GM10248 (cell line): ENCODE measurements at regions not wholly inside any gene's neighbourhood (a gene's known extent, or its start where the extent isn't known, plus 50 kb on each side); places are given as distances from the start of the nearest gene placed in this dataset.

Source experiments
- CTCF ChIA-PET: fragments of 300-600 bp; sonication (Branson Sonifier 250); formaldehyde crosslinking; extraction: SDS; loops from one replicate; lab custom pipeline; 2021; ENCODE audit warnings: antibody characterized with exemption; lab: Yijun Ruan, JAX
- POLR2A ChIA-PET: fragments of 350-650 bp; sonication (Branson Sonifier 250); formaldehyde crosslinking; extraction: SDS; loops from one replicate; lab custom pipeline; 2020; ENCODE audit warnings: antibody characterized with exemption; lab: Yijun Ruan, JAX
- DNase-seq: peaks from one replicate; pipeline ENCODE4 v3.0.0; 2012; ENCODE audit errors: extremely low spot score
- CTCF ChIP-seq: IDR thresholded peaks from 2 replicates; pipeline ENCODE4 v1.5.1; 2012; ENCODE audit warnings: mild to moderate bottlenecking, low read depth; ENCODE audit errors: extremely low read depth, missing control alignments, control extremely low read depth

GRCh38 chr11:11004069-11004468, 146.2 kb upstream of the ZBED5 start:
- ChIA-PET POLR2A (no interaction called here), CTCF (interaction anchor here (1.0 to 5.0 kb wide), 3 partner anchors 9 to 26 kb away, joined by 3 to 17 read pairs (median 3); no protein-coding TSS in a partner anchor)
- no peak for DNase-seq
- no peak for TF ChIP-seq CTCF

DNA sequence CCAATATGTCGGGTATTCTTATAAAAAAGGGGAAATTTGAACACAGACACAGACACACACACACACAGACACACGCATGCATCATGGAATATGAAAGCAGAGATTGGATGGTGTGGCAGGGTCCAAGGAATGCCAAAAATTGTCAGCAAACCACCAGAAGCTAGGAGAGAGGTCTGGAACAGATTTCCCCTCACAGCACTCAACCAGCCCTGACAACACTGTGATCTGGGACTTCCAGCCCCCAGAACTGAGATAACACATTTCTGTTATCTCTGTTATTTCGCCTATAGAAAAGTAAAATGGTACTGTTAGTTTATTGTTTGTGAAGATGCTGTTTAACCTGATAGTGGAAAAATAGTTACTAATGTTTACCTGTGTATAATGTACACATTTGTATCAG, 145.4 kb upstream of the ZBED5 start:
- no peak for TF ChIP-seq CTCF
- POLR2A ChIA-PET, result no interaction called here
- DNase-seq, result no peak
- CTCF ChIA-PET, result interaction anchor here (1.0 to 5.0 kb wide), 5 partner anchors 8 to 784 kb away, joined by 3 to 17 read pairs (median 3); no protein-coding TSS in a partner anchor

DNA sequence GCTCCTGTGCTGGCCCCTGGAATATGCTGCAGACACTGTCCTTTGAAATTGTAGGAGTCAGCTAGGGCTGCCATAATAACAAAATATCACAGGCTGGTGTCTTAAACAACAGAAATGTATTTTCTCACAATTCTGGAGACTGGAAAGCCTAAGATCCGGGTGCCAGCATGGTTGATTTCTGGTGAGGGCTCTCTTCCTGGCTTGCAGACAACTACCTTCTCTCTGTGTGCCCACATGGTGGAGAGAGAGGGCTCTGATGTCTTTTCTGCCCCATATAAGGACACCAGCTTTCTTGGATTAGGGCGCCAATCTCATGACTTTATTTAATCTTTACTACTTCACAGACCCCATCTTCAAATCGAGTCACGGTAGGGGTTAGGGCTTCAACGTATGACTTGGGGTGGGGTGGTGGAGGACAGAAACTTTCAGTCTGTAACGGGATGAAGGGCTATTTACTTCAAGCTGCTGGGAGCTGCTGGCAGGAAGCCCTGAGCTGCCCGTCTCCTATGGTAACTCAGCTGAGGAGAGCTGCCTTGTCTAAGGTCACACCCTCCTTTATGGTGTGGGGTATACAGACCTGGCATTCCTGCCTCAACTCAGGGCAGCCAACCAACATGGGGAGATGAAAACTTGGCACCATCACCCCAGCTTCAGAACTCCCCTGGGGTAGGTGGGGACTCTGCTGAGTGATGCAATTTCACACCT, 142.9 kb upstream of the ZBED5 start:
- DNase-seq, result no peak
- TF ChIP-seq CTCF, result no peak
- POLR2A ChIA-PET, result no interaction called here

DNA sequence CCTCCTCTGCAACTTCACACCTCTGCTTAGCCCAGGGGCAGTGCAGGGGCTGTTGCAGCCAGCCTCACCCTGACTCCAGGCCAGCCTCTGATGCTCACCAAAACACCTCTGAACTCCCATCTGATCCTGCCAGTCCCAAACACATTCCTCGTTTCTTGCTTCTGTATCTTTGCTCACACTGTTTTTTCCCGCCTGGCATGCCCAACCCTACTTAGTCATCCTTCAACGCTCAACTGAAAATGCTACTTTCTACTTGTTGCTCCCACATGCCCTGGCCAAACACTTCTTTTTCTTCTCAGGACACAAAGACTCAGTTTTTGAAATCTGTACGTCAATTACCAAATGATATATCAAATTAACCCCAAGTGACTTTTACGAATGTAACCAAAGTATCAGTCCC, 140.8 kb upstream of the ZBED5 start:
- ChIA-PET POLR2A (no interaction called here), CTCF (no interaction called here)
- no peak for DNase-seq
- no peak for TF ChIP-seq CTCF

More for the DNA sequence above, 142.9 kb upstream of the ZBED5 start:
- CTCF ChIA-PET, result interaction anchor here (0.7 to 5.0 kb wide), 7 partner anchors 17 to 67 kb away, joined by 3 to 17 read pairs (median 3); no protein-coding TSS in a partner anchor

GRCh38 chr11:10996678-10997077, 138.8 kb upstream of the ZBED5 start:
- CTCF ChIA-PET, result interaction anchor here (1.4 kb wide), 1 partner anchor 32 kb away, joined by 7 read pairs; no protein-coding TSS in a partner anchor
- POLR2A ChIA-PET, result no interaction called here
- no peak for DNase-seq
- no peak for TF ChIP-seq CTCF

- no peak for TF ChIP-seq CTCF
- DNase-seq, result no peak
- ChIA-PET CTCF (no interaction called here), POLR2A (no interaction called here)
Observed at GRCh38 chr11:10993640-10994039, 135.8 kb upstream of the ZBED5 start.

GRCh38 chr11:10993186-10993585, 135.3 kb upstream of the ZBED5 start:
- ChIA-PET CTCF (no interaction called here), POLR2A (no interaction called here)
- no peak for TF ChIP-seq CTCF
- DNase-seq, result no peak
